ENCODE measurements at regions not wholly inside any gene's neighbourhood (a gene's known extent, or its start where the extent isn't known, plus 50 kb on each side); places are given as distances from the start of the nearest gene placed in this dataset.

DNA sequence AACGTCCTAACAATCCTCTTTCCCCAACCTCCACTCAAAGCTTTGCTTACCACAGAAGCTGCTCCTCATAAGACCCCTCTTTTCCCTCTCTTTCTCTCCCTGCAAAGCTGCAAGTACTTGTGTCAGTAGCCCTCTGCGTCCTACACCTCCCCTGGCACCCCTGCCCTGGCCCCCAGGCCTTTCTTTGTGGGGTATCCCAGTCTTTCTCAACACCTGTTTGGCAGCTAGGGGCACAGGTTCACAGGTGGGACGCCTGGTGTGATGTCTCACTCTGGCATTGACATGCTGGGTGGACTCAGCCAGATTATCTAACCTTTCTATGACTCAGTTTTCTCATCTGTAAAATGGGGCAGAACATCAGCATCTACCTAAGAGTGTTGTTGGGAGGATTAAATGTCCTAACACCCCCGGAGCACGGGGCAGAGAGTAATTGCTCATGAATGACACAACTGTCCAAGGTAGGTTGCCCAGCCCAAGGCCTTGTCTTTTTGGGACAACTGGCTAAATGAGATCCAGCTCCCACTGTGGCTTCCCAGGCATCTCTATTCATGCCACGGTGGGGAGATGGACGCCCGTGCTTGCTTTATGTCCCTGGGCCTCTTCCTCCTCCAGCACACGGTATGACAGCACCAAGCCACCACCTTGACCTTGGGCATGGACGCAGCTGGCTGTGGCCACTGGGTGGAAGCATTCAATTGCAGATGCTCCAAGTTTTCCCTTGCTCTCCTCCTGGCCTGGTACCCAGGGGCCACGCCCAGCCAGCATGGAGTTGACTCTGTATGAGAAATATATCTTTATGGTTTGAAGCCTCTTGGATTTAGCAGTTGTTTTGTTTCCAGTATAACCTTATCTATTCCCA lies 190.4 kb downstream of the RGS3 start (continued):
- TF ChIP-seq, protein P1, sequence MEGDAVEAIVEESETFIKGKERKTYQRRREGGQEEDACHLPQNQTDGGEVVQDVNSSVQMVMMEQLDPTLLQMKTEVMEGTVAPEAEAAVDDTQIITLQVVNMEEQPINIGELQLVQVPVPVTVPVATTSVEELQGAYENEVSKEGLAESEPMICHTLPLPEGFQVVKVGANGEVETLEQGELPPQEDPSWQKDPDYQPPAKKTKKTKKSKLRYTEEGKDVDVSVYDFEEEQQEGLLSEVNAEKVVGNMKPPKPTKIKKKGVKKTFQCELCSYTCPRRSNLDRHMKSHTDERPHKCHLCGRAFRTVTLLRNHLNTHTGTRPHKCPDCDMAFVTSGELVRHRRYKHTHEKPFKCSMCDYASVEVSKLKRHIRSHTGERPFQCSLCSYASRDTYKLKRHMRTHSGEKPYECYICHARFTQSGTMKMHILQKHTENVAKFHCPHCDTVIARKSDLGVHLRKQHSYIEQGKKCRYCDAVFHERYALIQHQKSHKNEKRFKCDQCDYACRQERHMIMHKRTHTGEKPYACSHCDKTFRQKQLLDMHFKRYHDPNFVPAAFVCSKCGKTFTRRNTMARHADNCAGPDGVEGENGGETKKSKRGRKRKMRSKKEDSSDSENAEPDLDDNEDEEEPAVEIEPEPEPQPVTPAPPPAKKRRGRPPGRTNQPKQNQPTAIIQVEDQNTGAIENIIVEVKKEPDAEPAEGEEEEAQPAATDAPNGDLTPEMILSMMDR (conservative IDR thresholded peaks at IDR 0.05; ENCODE audit: low read depth, low read length) = no peak
- no peak for TF ChIP-seq RFX5 (IDR thresholded peaks at IDR 0.05; ENCODE audit: low read depth, low read length)

Data from IMR-90 (cell line).